ENCODE measurements at regions not wholly inside any gene's neighbourhood (a gene's known extent, or its start where the extent isn't known, plus 50 kb on each side); places are given as distances from the start of the nearest gene placed in this dataset.

DNA sequence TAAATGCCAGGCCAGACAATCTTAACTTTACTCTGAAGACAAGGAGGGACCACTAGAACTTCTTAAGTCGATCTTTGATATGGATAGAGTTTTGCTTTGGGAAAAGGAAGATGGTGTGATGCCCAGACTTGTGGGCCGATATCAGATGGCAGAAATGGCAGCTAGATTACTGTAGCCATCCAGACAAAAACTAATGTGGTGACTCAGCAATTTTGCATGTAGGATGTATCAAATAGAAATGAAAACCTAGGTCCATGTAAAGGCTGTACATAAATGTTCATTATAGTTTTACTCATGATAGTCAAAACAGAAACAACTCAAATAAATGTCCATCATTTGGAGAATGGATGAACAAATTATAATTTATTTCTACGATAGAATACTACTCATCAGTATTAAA, 121.5 kb downstream of the APIP start:
- Histone ChIP-seq H3K4me2 (ENCODE audit: extremely low read depth, insufficient read depth, low read length) (no peak overlapping the region), H3K4me1 (ENCODE audit: control insufficient read depth, extremely low read depth, insufficient read depth, low read length) (no peaks in the 10 kb centered on the region), H3K27me3 (ENCODE audit: control insufficient read depth, insufficient read depth, low read length) (no peaks in the 10 kb centered on the region), H4K20me1 (ENCODE audit: control insufficient read depth, extremely low read depth, insufficient read depth, low read length) (no peaks in the 10 kb centered on the region), H3K9ac (ENCODE audit: insufficient read depth, low read length) (no peak overlapping the region), H3K4me3 (replicated peaks in 1 of 4; ENCODE audit: control extremely low read depth in 1 of 4, insufficient read depth in 1 of 4, low read depth in 3 of 4, low read length in 4 of 4) (no peak overlapping the region), H2AFZ (ENCODE audit: low read length) (no peak overlapping the region), H3K79me2 (ENCODE audit: control insufficient read depth, insufficient read depth, low read length) (no peaks in the 10 kb centered on the region), H3K27ac (ENCODE audit: insufficient read depth, low read length) (no peak overlapping the region), H3K9me3 (ENCODE audit: control insufficient read depth, insufficient read depth, low read depth, low read length) (no peaks in the 10 kb centered on the region), H3K36me3 (ENCODE audit: control insufficient read depth, insufficient read depth, low read length) (no peaks in the 10 kb centered on the region)
- TF ChIP-seq EZH2 (IDR thresholded peaks at IDR 0.05; ENCODE audit: low read length, missing control alignments), result no peak
- TF ChIP-seq, protein P1, sequence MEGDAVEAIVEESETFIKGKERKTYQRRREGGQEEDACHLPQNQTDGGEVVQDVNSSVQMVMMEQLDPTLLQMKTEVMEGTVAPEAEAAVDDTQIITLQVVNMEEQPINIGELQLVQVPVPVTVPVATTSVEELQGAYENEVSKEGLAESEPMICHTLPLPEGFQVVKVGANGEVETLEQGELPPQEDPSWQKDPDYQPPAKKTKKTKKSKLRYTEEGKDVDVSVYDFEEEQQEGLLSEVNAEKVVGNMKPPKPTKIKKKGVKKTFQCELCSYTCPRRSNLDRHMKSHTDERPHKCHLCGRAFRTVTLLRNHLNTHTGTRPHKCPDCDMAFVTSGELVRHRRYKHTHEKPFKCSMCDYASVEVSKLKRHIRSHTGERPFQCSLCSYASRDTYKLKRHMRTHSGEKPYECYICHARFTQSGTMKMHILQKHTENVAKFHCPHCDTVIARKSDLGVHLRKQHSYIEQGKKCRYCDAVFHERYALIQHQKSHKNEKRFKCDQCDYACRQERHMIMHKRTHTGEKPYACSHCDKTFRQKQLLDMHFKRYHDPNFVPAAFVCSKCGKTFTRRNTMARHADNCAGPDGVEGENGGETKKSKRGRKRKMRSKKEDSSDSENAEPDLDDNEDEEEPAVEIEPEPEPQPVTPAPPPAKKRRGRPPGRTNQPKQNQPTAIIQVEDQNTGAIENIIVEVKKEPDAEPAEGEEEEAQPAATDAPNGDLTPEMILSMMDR (conservative IDR thresholded peaks at IDR 0.05 in 1 of 2, IDR thresholded peaks at IDR 0.05 in 1 of 2; ENCODE audit: low read depth in 1 of 2, low read length in 2 of 2), result no peak
- DNase-seq (ENCODE audit: low read depth in 2 of 2), result no peak

DNA sequence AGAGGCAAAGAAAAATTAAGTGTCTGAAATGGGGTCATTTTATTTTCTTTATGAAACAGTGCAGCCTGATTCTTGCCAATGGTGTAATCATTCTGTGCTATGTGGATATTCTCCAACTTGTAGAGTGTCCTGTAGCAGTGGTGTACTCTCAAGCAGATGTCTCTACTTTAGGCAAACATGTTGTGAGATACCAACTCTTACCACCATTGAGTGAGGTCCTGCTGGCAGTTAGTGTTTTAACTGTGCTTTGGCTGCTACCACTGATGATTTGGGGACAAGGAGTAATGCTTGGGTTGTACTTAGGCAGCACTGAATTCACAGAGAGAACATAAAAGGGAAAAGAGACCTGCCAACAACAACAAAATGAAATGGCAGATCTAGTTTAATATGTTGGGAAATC, 122.5 kb downstream of the APIP start:
- TF ChIP-seq EZH2 (IDR thresholded peaks at IDR 0.05; ENCODE audit: low read length, missing control alignments), result no peak
- TF ChIP-seq, protein P1 (conservative IDR thresholded peaks at IDR 0.05 in 1 of 2, IDR thresholded peaks at IDR 0.05 in 1 of 2; ENCODE audit: low read depth in 1 of 2, low read length in 2 of 2), result no peak
- peak in 1 of 2 donors; percentile 40 for DNase-seq (ENCODE audit: low read depth in 2 of 2)
- no peaks in the 10 kb centered on the region for H3K79me2 ChIP-seq (ENCODE audit: control insufficient read depth, insufficient read depth, low read length)
- H3K4me2 ChIP-seq (ENCODE audit: extremely low read depth, insufficient read depth, low read length), result no peak overlapping the region
- no peak overlapping the region for H3K4me3 ChIP-seq (replicated peaks in 1 of 4; ENCODE audit: control extremely low read depth in 1 of 4, insufficient read depth in 1 of 4, low read depth in 3 of 4, low read length in 4 of 4)
- no peak overlapping the region for H3K9ac ChIP-seq (ENCODE audit: insufficient read depth, low read length)
- H3K36me3 ChIP-seq (ENCODE audit: control insufficient read depth, insufficient read depth, low read length), result no peaks in the 10 kb centered on the region
- H3K4me1 ChIP-seq (ENCODE audit: control insufficient read depth, extremely low read depth, insufficient read depth, low read length), result no peaks in the 10 kb centered on the region
- H2AFZ ChIP-seq (ENCODE audit: low read length), result peak overlapping the region; percentile 10
- H3K9me3 ChIP-seq (ENCODE audit: control insufficient read depth, insufficient read depth, low read depth, low read length), result no peaks in the 10 kb centered on the region
- H3K27ac ChIP-seq (ENCODE audit: insufficient read depth, low read length), result no peak overlapping the region
- H4K20me1 ChIP-seq (ENCODE audit: control insufficient read depth, extremely low read depth, insufficient read depth, low read length), result no peaks in the 10 kb centered on the region
- no peaks in the 10 kb centered on the region for H3K27me3 ChIP-seq (ENCODE audit: control insufficient read depth, insufficient read depth, low read length)

DNA sequence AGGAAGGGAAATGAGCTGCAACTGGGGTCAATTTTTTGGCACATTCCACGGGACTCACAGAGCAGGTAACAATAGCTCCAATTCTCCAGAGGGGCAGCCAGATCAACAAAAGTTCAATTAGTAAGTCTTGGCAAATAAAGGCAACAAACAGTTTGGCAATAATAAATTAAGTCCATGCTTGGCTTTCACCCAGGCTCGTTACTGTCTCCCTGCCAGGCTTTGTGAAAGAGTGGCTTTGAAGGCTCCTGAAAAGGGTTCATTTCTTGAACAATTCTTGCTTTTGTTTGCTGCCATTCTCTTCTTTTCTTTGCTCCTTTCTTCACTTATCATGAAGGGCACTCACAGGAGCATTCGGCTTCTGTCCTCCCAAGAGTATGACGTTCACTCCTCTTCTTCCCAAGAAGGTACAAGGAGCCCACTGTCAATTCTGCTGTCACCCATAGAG, 123.3 kb downstream of the APIP start:
- Histone ChIP-seq H4K20me1 (ENCODE audit: control insufficient read depth, extremely low read depth, insufficient read depth, low read length) (no peaks in the 10 kb centered on the region), H3K4me1 (ENCODE audit: control insufficient read depth, extremely low read depth, insufficient read depth, low read length) (no peaks in the 10 kb centered on the region), H3K4me2 (ENCODE audit: extremely low read depth, insufficient read depth, low read length) (no peak overlapping the region), H3K9ac (ENCODE audit: insufficient read depth, low read length) (no peak overlapping the region), H2AFZ (ENCODE audit: low read length) (no peak overlapping the region), H3K9me3 (ENCODE audit: control insufficient read depth, insufficient read depth, low read depth, low read length) (no peaks in the 10 kb centered on the region), H3K27me3 (ENCODE audit: control insufficient read depth, insufficient read depth, low read length) (no peaks in the 10 kb centered on the region), H3K79me2 (ENCODE audit: control insufficient read depth, insufficient read depth, low read length) (no peaks in the 10 kb centered on the region), H3K4me3 (replicated peaks in 1 of 4; ENCODE audit: control extremely low read depth in 1 of 4, insufficient read depth in 1 of 4, low read depth in 3 of 4, low read length in 4 of 4) (no peak overlapping the region), H3K27ac (ENCODE audit: insufficient read depth, low read length) (no peak overlapping the region), H3K36me3 (ENCODE audit: control insufficient read depth, insufficient read depth, low read length) (no peaks in the 10 kb centered on the region)
- no peak for DNase-seq (ENCODE audit: low read depth in 2 of 2)
- TF ChIP-seq, protein P1 (conservative IDR thresholded peaks at IDR 0.05 in 1 of 2, IDR thresholded peaks at IDR 0.05 in 1 of 2; ENCODE audit: low read depth in 1 of 2, low read length in 2 of 2), result no peak
- no peak for TF ChIP-seq EZH2 (IDR thresholded peaks at IDR 0.05; ENCODE audit: low read length, missing control alignments)
